Right lobe of liver (tissue), 4 donors: ENCODE measurements at regions not wholly inside any gene's neighbourhood (a gene's known extent, or its start where the extent isn't known, plus 50 kb on each side); places are given as distances from the start of the nearest gene placed in this dataset.

Source experiments
- POLR2A ChIP-seq: fragments of 450-650 bp; IDR thresholded peaks from one replicate; pipeline ENCODE4 v1.6.1; 2017; ENCODE audit warnings: antibody characterized with exemption, mild to moderate bottlenecking
- TF ChIP-seq, protein P1 (sequence below), 4 donors: fragments of 200-600 bp in 3 of 4; fragments of 450-650 bp in 1 of 4; IDR thresholded peaks; one replicate each; pipeline versions ENCODE4 v1.5.1 to v1.8.0; 2016 to 2022; ENCODE audit warnings: antibody characterized with exemption in 4 of 4, mild to moderate bottlenecking in 2 of 4
- donor health status: DM: no; HTN: no; CAD: no.
- donor health status: DM: no; HTN: no; CAD: no.
- donor health status: DM: no; HTN: yes; CAD: no.

DNA sequence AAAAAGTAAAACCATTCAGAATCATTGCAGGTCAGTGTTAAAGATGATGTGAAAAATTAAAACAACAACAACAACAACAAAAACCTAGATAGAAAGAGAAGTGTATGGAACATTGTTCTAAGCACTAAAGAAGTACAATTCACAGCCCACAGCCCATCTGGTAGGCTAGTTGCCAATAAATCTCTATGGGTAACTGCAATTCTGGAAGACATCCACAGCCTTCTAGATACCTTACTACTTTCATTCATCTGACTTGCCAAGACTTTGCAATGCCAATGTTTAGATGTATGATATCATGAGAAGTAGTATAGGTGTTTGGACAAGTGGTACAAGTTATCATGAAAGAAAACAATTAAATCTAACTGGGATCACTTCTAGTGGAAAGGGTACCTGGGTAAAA is 198.6 kb downstream of the VGLL3 start:
- TF ChIP-seq, protein P1, sequence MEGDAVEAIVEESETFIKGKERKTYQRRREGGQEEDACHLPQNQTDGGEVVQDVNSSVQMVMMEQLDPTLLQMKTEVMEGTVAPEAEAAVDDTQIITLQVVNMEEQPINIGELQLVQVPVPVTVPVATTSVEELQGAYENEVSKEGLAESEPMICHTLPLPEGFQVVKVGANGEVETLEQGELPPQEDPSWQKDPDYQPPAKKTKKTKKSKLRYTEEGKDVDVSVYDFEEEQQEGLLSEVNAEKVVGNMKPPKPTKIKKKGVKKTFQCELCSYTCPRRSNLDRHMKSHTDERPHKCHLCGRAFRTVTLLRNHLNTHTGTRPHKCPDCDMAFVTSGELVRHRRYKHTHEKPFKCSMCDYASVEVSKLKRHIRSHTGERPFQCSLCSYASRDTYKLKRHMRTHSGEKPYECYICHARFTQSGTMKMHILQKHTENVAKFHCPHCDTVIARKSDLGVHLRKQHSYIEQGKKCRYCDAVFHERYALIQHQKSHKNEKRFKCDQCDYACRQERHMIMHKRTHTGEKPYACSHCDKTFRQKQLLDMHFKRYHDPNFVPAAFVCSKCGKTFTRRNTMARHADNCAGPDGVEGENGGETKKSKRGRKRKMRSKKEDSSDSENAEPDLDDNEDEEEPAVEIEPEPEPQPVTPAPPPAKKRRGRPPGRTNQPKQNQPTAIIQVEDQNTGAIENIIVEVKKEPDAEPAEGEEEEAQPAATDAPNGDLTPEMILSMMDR (IDR thresholded peaks at IDR 0.05), result no peak
- TF ChIP-seq POLR2A, result no peak
